ENCODE measurements at regions not wholly inside any gene's neighbourhood (a gene's known extent, or its start where the extent isn't known, plus 50 kb on each side); places are given as distances from the start of the nearest gene placed in this dataset.
"Not testable (repeated sequence)": the region's sequence is repeated elsewhere in the genome, so short reads cannot be mapped to it uniquely, and the experiment has no call there.

DNA sequence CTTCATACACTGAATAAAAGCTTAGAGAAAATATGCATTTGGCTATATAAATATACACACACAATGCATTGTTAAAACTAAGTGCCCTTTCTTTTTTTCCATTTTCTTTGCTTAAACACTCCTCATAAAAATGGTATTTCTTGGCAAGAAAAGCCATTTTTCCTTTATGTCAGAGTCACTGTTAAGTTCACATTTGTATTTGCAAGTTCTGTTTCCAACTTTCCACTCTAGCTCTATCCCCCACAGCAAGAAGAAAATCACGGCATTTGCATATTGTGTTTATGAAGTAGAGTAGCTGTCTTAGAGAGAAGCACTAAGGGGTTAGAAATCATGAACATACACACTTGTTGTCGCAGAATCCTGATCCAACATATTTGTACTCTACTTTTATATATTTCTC lies 662.1 kb upstream of the MEF2C start:
- H3K4me3 ChIP-seq (ENCODE audit: insufficient read length, low read depth) = no peak overlapping the region
- no peaks in the 10 kb centered on the region for H3K9me3 ChIP-seq (ENCODE audit: insufficient read depth, low read length)
- no peaks in the 10 kb centered on the region for H3K4me1 ChIP-seq (ENCODE audit: insufficient read depth, insufficient read length)
- DNase-seq (ENCODE audit: low read depth, low spot score) = no peak
- no peaks in the 10 kb centered on the region for H3K36me3 ChIP-seq (ENCODE audit: insufficient read depth, insufficient read length, low read length)
- H3K27me3 ChIP-seq (ENCODE audit: insufficient read depth, insufficient read length) = no peaks in the 10 kb centered on the region
- H3K9ac ChIP-seq (ENCODE audit: insufficient read length, low read depth) = no peak overlapping the region
- TF ChIP-seq YY1 (IDR thresholded peaks at IDR 0.05; ENCODE audit: insufficient read depth, insufficient read length) = no peak
- no peak for TF ChIP-seq SUZ12 (IDR thresholded peaks at IDR 0.05; ENCODE audit: extremely low read depth, insufficient read depth, insufficient read length)
- no peak for TF ChIP-seq ZNF274 (IDR thresholded peaks at IDR 0.05; ENCODE audit: low read depth, low read length)

DNA sequence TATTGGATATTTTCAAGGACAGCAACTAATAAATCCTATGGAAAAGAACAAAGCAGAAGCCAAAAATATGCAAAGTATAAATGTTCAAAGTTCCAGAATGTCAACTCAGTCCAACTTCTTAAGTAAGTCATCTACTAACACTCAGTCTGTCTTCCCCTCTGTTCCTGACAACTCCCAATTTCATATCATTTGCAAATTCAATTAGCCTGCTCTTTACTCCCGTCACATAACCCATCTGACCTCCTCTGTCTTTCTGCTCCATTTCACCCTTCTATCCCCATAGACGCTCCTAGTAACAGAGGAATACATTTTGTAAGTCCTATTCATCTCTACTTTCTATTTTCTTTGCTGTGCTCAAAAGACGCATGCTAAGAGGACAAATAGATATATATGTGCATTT lies 659.8 kb upstream of the MEF2C start:
- no peak overlapping the region for H3K4me3 ChIP-seq (ENCODE audit: insufficient read length, low read depth)
- H3K9ac ChIP-seq (ENCODE audit: insufficient read length, low read depth) = no peak overlapping the region
- no peaks in the 10 kb centered on the region for H3K4me1 ChIP-seq (ENCODE audit: insufficient read depth, insufficient read length)
- no peaks in the 10 kb centered on the region for H3K36me3 ChIP-seq (ENCODE audit: insufficient read depth, insufficient read length, low read length)
- TF ChIP-seq ZNF274 (IDR thresholded peaks at IDR 0.05; ENCODE audit: low read depth, low read length) = no peak
- no peak for TF ChIP-seq YY1 (IDR thresholded peaks at IDR 0.05; ENCODE audit: insufficient read depth, insufficient read length)
- TF ChIP-seq SUZ12 (IDR thresholded peaks at IDR 0.05; ENCODE audit: extremely low read depth, insufficient read depth, insufficient read length) = no peak
- no peaks in the 10 kb centered on the region for H3K9me3 ChIP-seq (ENCODE audit: insufficient read depth, low read length)
- no peaks in the 10 kb centered on the region for H3K27me3 ChIP-seq (ENCODE audit: insufficient read depth, insufficient read length)
- no peak for DNase-seq (ENCODE audit: low read depth, low spot score)

- Histone ChIP-seq H3K4me1 (ENCODE audit: insufficient read depth, insufficient read length) (no peaks in the 10 kb centered on the region), H3K9me3 (ENCODE audit: insufficient read depth, low read length) (no peaks in the 10 kb centered on the region), H3K4me3 (ENCODE audit: insufficient read length, low read depth) (no peak overlapping the region), H3K9ac (ENCODE audit: insufficient read length, low read depth) (no peak overlapping the region), H3K36me3 (ENCODE audit: insufficient read depth, insufficient read length, low read length) (no peaks in the 10 kb centered on the region), H3K27me3 (ENCODE audit: insufficient read depth, insufficient read length) (no peaks in the 10 kb centered on the region)
- TF ChIP-seq SUZ12 (IDR thresholded peaks at IDR 0.05; ENCODE audit: extremely low read depth, insufficient read depth, insufficient read length) (no peak), YY1 (IDR thresholded peaks at IDR 0.05; ENCODE audit: insufficient read depth, insufficient read length) (no peak), ZNF274 (IDR thresholded peaks at IDR 0.05; ENCODE audit: low read depth, low read length) (no peak)
- no peak for DNase-seq (ENCODE audit: low read depth, low spot score)
Measured at GRCh38 chr5:89537800-89538199, 654.8 kb upstream of the MEF2C start.

DNA sequence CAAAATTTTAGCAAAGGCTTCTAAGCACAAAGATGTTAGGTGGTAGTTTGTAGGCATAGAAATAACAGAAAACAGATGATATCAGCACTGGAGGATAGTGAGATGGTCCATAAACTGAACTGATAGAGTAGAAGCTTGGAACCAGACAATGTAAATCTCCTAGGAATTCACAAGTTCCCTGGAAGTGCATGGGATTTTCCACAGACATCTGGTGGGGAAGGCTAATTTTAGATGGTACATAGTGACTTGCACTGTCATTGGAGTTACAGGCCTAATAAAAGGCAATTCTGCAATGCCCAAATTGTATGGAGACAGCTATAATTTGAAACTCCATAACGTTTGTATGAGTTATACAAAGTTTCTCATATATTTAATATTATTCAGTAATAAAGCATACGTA lies 653.0 kb upstream of the MEF2C start:
- DNase-seq (ENCODE audit: low read depth, low spot score) = no peak

GRCh38 chr5:89535411-89535810 lies 652.4 kb upstream of the MEF2C start:
- no peaks in the 10 kb centered on the region for H3K27me3 ChIP-seq (ENCODE audit: insufficient read depth, insufficient read length)
- no peaks in the 10 kb centered on the region for H3K9me3 ChIP-seq (ENCODE audit: insufficient read depth, low read length)
- H3K4me3 ChIP-seq (ENCODE audit: insufficient read length, low read depth) = no peak overlapping the region
- H3K4me1 ChIP-seq (ENCODE audit: insufficient read depth, insufficient read length) = no peaks in the 10 kb centered on the region
- no peak for DNase-seq (ENCODE audit: low read depth, low spot score)
- TF ChIP-seq ZNF274 (IDR thresholded peaks at IDR 0.05; ENCODE audit: low read depth, low read length) (no peak), SUZ12 (IDR thresholded peaks at IDR 0.05; ENCODE audit: extremely low read depth, insufficient read depth, insufficient read length) (no peak), YY1 (IDR thresholded peaks at IDR 0.05; ENCODE audit: insufficient read depth, insufficient read length) (no peak)
- H3K9ac ChIP-seq (ENCODE audit: insufficient read length, low read depth) = no peak overlapping the region
- no peaks in the 10 kb centered on the region for H3K36me3 ChIP-seq (ENCODE audit: insufficient read depth, insufficient read length, low read length)

More for the DNA sequence above, 653.0 kb upstream of the MEF2C start:
- TF ChIP-seq SUZ12 (IDR thresholded peaks at IDR 0.05; ENCODE audit: extremely low read depth, insufficient read depth, insufficient read length) = no peak
- no peak for TF ChIP-seq ZNF274 (IDR thresholded peaks at IDR 0.05; ENCODE audit: low read depth, low read length)
- TF ChIP-seq YY1 (IDR thresholded peaks at IDR 0.05; ENCODE audit: insufficient read depth, insufficient read length) = no peak
- H3K27me3 ChIP-seq (ENCODE audit: insufficient read depth, insufficient read length) = no peaks in the 10 kb centered on the region
- H3K4me1 ChIP-seq (ENCODE audit: insufficient read depth, insufficient read length) = no peaks in the 10 kb centered on the region
- no peak overlapping the region for H3K4me3 ChIP-seq (ENCODE audit: insufficient read length, low read depth)
- no peaks in the 10 kb centered on the region for H3K36me3 ChIP-seq (ENCODE audit: insufficient read depth, insufficient read length, low read length)
- H3K9ac ChIP-seq (ENCODE audit: insufficient read length, low read depth) = no peak overlapping the region
- no peaks in the 10 kb centered on the region for H3K9me3 ChIP-seq (ENCODE audit: insufficient read depth, low read length)

- Histone ChIP-seq H3K4me1 (ENCODE audit: insufficient read depth, insufficient read length) (no peaks in the 10 kb centered on the region), H3K36me3 (ENCODE audit: insufficient read depth, insufficient read length, low read length) (no peaks in the 10 kb centered on the region), H3K9me3 (ENCODE audit: insufficient read depth, low read length) (no peaks in the 10 kb centered on the region), H3K4me3 (ENCODE audit: insufficient read length, low read depth) (no peak overlapping the region), H3K27me3 (ENCODE audit: insufficient read depth, insufficient read length) (no peaks in the 10 kb centered on the region), H3K9ac (ENCODE audit: insufficient read length, low read depth) (no peak overlapping the region)
- DNase-seq (ENCODE audit: low read depth, low spot score) = no peak
- TF ChIP-seq ZNF274 (IDR thresholded peaks at IDR 0.05; ENCODE audit: low read depth, low read length) (no peak), YY1 (IDR thresholded peaks at IDR 0.05; ENCODE audit: insufficient read depth, insufficient read length) (no peak), SUZ12 (IDR thresholded peaks at IDR 0.05; ENCODE audit: extremely low read depth, insufficient read depth, insufficient read length) (no peak)
Measured at GRCh38 chr5:89534331-89534730, 651.3 kb upstream of the MEF2C start.

- Histone ChIP-seq H3K9ac (ENCODE audit: insufficient read length, low read depth) (no peak overlapping the region), H3K4me3 (ENCODE audit: insufficient read length, low read depth) (no peak overlapping the region), H3K4me1 (ENCODE audit: insufficient read depth, insufficient read length) (no peaks in the 10 kb centered on the region), H3K9me3 (ENCODE audit: insufficient read depth, low read length) (no peaks in the 10 kb centered on the region; the same call in 1 of the 2 replicates), H3K36me3 (ENCODE audit: insufficient read depth, insufficient read length, low read length) (no peaks in the 10 kb centered on the region), H3K27me3 (ENCODE audit: insufficient read depth, insufficient read length) (no peaks in the 10 kb centered on the region)
- no peak for TF ChIP-seq SUZ12 (IDR thresholded peaks at IDR 0.05; ENCODE audit: extremely low read depth, insufficient read depth, insufficient read length)
- TF ChIP-seq ZNF274 (IDR thresholded peaks at IDR 0.05; ENCODE audit: low read depth, low read length) = no peak
- TF ChIP-seq YY1 (IDR thresholded peaks at IDR 0.05; ENCODE audit: insufficient read depth, insufficient read length) = no peak
- DNase-seq (ENCODE audit: low read depth, low spot score) = no peak
Measured at GRCh38 chr5:89524785-89525184, 641.8 kb upstream of the MEF2C start.

DNA sequence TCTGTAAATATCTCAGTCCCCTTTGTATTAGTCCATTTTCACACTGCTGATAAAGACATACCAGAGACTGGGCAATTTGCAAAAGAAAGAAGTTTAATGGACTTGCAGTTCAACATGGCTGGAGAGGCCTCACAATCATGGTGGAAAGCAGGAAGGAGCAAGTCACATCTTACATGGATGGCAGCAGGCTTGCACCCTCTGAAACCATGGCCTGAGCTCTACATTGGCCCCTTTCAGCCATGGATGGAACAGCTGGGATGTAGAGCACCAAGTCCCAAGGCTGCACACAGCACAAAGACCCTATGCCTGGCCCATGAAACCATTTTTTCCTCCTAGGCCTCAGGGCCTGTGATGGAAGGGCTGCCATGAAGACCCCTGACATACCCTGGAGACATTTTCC lies 640.9 kb upstream of the MEF2C start:
- not testable (repeated sequence) for H3K4me3 ChIP-seq (ENCODE audit: insufficient read length, low read depth); H3K9me3 ChIP-seq (ENCODE audit: insufficient read depth, low read length); H3K36me3 ChIP-seq (ENCODE audit: insufficient read depth, insufficient read length, low read length); H3K27me3 ChIP-seq (ENCODE audit: insufficient read depth, insufficient read length); H3K4me1 ChIP-seq (ENCODE audit: insufficient read depth, insufficient read length); DNase-seq (ENCODE audit: low read depth, low spot score); H3K9ac ChIP-seq (ENCODE audit: insufficient read length, low read depth)

Measured in NT2/D1 (cell line).